22Rv1 (cell line): ENCODE measurements at regions not wholly inside any gene's neighbourhood (a gene's known extent, or its start where the extent isn't known, plus 50 kb on each side); places are given as distances from the start of the nearest gene placed in this dataset.

Experiments
- H3K27ac ChIP-seq: fragments of 450-650 bp; 2 replicates; pipeline ENCODE4 v1.5.1; 2017
- ZFX ChIP-seq: fragments of 450-650 bp; IDR thresholded peaks from 2 replicates; pipeline ENCODE4 v1.6.1; 2017; ENCODE audit warnings: antibody characterized with exemption, borderline replicate concordance
- TF ChIP-seq, protein P1 (sequence below): fragments of 450-650 bp; IDR thresholded peaks from 2 replicates; pipeline ENCODE4 v1.5.1; 2017; ENCODE audit warnings: mild to moderate bottlenecking

DNA sequence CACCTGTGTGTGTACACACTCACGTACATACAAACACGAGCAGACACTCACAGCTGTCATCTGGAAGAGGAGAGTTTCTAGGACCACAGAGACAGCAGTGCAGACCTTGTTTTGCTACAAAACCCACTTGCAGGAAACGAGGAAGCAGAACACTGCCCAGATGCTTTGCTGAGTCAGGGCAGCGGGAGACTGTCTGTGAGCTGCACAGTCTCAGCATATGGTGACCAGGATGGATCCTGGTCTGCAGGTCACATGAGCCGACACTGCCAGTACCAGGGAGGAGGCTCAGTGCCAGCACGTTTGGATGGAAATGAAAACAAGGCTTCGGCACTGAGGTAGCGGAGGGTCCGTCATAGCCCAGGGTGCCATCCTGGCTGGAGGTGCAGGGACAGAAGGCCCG, 117.6 kb upstream of the DPP6 start:
- TF ChIP-seq, protein P1, sequence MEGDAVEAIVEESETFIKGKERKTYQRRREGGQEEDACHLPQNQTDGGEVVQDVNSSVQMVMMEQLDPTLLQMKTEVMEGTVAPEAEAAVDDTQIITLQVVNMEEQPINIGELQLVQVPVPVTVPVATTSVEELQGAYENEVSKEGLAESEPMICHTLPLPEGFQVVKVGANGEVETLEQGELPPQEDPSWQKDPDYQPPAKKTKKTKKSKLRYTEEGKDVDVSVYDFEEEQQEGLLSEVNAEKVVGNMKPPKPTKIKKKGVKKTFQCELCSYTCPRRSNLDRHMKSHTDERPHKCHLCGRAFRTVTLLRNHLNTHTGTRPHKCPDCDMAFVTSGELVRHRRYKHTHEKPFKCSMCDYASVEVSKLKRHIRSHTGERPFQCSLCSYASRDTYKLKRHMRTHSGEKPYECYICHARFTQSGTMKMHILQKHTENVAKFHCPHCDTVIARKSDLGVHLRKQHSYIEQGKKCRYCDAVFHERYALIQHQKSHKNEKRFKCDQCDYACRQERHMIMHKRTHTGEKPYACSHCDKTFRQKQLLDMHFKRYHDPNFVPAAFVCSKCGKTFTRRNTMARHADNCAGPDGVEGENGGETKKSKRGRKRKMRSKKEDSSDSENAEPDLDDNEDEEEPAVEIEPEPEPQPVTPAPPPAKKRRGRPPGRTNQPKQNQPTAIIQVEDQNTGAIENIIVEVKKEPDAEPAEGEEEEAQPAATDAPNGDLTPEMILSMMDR: no peak
- no peak for TF ChIP-seq ZFX
- H3K27ac ChIP-seq: no peak overlapping the region

- TF ChIP-seq ZFX: no peak
- TF ChIP-seq, protein P1: no peak
- no peak overlapping the region for H3K27ac ChIP-seq
These were observed 117.1 kb upstream of the DPP6 start for GRCh38 chr7:153935095-153935494.

GRCh38 chr7:153938451-153938850, 113.7 kb upstream of the DPP6 start:
- no peak overlapping the region for H3K27ac ChIP-seq

GRCh38 chr7:153939177-153939576, 113.0 kb upstream of the DPP6 start:
- H3K27ac ChIP-seq: no peak overlapping the region
- TF ChIP-seq, protein P1: no peak
- no peak for TF ChIP-seq ZFX

More at GRCh38 chr7:153938451-153938850, 113.7 kb upstream of the DPP6 start:
- TF ChIP-seq, protein P1: no peak
- TF ChIP-seq ZFX: no peak

- TF ChIP-seq ZFX: no peak
- TF ChIP-seq, protein P1: no peak
- no peak overlapping the region for H3K27ac ChIP-seq
These were observed 112.5 kb upstream of the DPP6 start for GRCh38 chr7:153939654-153940053.

GRCh38 chr7:153941061-153941460, 111.1 kb upstream of the DPP6 start:
- no peak for TF ChIP-seq ZFX
- TF ChIP-seq, protein P1: no peak
- H3K27ac ChIP-seq: no peak overlapping the region

DNA sequence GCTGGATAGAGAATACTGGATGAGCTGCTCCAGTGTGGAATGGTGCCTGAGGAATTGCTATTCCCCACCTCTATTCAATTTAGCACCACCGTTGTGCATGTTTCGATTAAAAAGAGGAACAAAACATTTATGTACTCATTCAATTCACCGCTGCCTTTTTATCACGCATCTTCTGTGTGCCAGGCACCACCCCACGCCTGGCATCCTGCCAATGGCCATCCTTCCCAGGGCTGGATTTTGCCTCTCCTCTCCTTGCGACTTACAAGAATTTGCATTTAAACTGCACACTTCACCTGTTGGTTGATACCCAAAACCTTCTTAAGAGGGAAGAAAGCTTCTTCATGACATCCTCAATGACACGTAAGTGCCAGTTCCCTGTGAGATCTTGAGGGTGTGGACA, 110.2 kb upstream of the DPP6 start:
- H3K27ac ChIP-seq: no peak overlapping the region
- TF ChIP-seq ZFX: no peak
- TF ChIP-seq, protein P1: no peak
